ENCODE measurements at regions not wholly inside any gene's neighbourhood (a gene's known extent, or its start where the extent isn't known, plus 50 kb on each side); places are given as distances from the start of the nearest gene placed in this dataset.

DNA sequence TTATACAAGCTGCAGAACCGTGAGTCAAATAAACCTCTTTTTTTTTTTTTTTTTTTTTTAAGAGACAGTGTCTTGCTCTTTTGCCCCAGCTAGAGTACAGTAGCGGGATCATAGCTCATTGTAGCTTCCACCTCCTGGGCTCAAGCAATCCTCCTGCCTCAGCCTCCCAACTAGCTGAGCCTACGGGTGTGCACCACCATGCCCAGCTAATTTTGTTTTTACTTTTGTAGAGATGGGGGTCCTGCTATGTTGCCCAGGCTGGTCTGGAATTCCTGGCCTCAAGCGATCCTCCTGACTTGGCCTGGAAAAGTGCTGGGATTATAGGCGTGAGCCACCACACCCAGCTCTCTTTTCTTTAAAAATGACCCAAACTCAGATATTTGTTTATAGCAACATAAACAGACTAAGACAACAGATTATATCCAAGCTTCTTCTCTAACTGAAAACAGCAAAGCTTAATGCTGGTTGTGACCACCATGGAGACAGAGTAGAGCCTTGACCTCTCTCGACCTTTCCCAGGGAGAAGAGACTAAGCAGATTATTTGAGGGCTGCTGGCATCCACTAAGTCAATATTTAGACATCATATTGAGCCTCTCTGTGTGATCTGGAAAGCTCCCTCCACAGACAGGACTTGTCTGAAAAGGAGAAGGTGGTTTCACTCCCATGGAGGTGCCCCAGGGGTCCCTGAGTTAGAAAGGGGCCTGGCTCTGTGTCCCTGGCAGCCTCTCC is 150.0 kb downstream of the KCTD15 start:
- dilution Hi-C loops (cut with MboI; ENCODE audit: extremely low pct_ligation_motif_present, low sequenced_read_pairs) = no loop called here
- Histone ChIP-seq H3K9ac (ENCODE audit: control insufficient read depth, extremely low read depth, insufficient read depth, low read length) (no peak overlapping the region), H3K27ac (ENCODE audit: control insufficient read depth, insufficient read depth, low read length) (no peak overlapping the region), H3K79me2 (ENCODE audit: control insufficient read depth, insufficient read depth, low read length) (no peaks in the 10 kb centered on the region), H3K27me3 (ENCODE audit: control insufficient read depth, extremely low read depth, insufficient read depth, low read length) (no peaks in the 10 kb centered on the region), H3K4me1 (ENCODE audit: control insufficient read depth, extremely low read depth, insufficient read depth, low read length) (no peaks in the 10 kb centered on the region), H3K9me3 (ENCODE audit: control insufficient read depth, low read depth, low read length) (no peaks in the 10 kb centered on the region), H3K9me1 (ENCODE audit: control insufficient read depth, extremely low read depth, insufficient read depth, low read length) (no peaks in the 10 kb centered on the region), H3K4me2 (ENCODE audit: control insufficient read depth, extremely low read depth, insufficient read depth, low read depth, low read length) (no peak overlapping the region), H3K4me3 (ENCODE audit: control insufficient read depth in 2 of 3, extremely low read depth in 1 of 3, insufficient read depth in 2 of 3, low read depth in 1 of 3, low read length in 3 of 3) (no peak overlapping the region), H2AFZ (ENCODE audit: control insufficient read depth, low read length) (no peak overlapping the region), H4K20me1 (ENCODE audit: control insufficient read depth, extremely low read depth, insufficient read depth, low read length) (no peaks in the 10 kb centered on the region), H3K36me3 (ENCODE audit: control insufficient read depth in 2 of 2, extremely low read depth in 1 of 2, insufficient read depth in 2 of 2, low read length in 2 of 2) (no peaks in the 10 kb centered on the region)
- TF ChIP-seq EZH2 (IDR thresholded peaks at IDR 0.05; ENCODE audit: low read length) = no peak
- TF ChIP-seq, protein P1, sequence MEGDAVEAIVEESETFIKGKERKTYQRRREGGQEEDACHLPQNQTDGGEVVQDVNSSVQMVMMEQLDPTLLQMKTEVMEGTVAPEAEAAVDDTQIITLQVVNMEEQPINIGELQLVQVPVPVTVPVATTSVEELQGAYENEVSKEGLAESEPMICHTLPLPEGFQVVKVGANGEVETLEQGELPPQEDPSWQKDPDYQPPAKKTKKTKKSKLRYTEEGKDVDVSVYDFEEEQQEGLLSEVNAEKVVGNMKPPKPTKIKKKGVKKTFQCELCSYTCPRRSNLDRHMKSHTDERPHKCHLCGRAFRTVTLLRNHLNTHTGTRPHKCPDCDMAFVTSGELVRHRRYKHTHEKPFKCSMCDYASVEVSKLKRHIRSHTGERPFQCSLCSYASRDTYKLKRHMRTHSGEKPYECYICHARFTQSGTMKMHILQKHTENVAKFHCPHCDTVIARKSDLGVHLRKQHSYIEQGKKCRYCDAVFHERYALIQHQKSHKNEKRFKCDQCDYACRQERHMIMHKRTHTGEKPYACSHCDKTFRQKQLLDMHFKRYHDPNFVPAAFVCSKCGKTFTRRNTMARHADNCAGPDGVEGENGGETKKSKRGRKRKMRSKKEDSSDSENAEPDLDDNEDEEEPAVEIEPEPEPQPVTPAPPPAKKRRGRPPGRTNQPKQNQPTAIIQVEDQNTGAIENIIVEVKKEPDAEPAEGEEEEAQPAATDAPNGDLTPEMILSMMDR (optimal IDR thresholded peaks at IDR 0.05 in 1 of 3, IDR thresholded peaks at IDR 0.05 in 1 of 3, conservative IDR thresholded peaks at IDR 0.05 in 1 of 3; ENCODE audit: extremely low read depth in 1 of 3, insufficient read depth in 2 of 3, low read length in 3 of 3) = no peak
- DNase-seq (ENCODE audit: low read depth, low spot score) (no peak), FAIRE-seq (no peak)

DNA sequence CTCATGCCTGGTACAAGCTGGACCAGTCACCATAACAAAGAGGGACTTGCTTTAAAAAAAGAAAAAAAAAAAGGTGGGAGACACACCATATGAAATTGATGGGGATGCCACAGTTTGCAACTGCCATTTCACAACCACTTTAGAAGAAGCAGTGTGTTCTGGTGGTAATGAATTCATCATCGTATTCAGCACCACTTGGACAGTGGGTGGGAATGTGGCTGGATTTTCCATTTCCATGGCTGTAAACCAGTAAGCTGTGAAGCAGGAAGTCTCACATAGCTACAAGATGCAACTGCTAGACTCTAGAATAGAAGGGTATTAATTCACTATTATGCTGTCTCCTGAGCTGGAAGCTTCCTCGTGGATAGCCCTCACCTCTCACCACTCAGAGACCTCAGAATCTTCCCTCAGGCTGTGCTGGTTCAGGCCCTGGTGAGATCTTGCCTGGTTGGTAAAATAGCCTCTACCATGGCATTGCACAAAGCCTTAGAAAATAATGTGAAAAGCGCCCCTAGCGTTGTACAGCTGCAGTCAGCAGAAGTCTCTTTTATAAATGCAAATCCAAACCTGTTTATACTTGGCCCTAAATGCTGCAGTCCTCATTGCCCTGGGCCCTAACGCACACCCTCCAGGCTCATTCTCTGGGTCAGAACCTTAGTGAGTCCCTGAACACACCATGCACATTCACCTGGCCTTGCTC is 150.7 kb downstream of the KCTD15 start:
- Histone ChIP-seq H3K9me3 (ENCODE audit: control insufficient read depth, low read depth, low read length) (no peaks in the 10 kb centered on the region), H3K9me1 (ENCODE audit: control insufficient read depth, extremely low read depth, insufficient read depth, low read length) (no peaks in the 10 kb centered on the region), H3K9ac (ENCODE audit: control insufficient read depth, extremely low read depth, insufficient read depth, low read length) (no peak overlapping the region), H4K20me1 (ENCODE audit: control insufficient read depth, extremely low read depth, insufficient read depth, low read length) (no peaks in the 10 kb centered on the region), H3K27ac (ENCODE audit: control insufficient read depth, insufficient read depth, low read length) (no peak overlapping the region), H3K79me2 (ENCODE audit: control insufficient read depth, insufficient read depth, low read length) (no peaks in the 10 kb centered on the region), H3K4me3 (ENCODE audit: control insufficient read depth in 2 of 3, extremely low read depth in 1 of 3, insufficient read depth in 2 of 3, low read depth in 1 of 3, low read length in 3 of 3) (no peak overlapping the region), H3K27me3 (ENCODE audit: control insufficient read depth, extremely low read depth, insufficient read depth, low read length) (no peaks in the 10 kb centered on the region), H3K4me2 (ENCODE audit: control insufficient read depth, extremely low read depth, insufficient read depth, low read depth, low read length) (no peak overlapping the region), H3K4me1 (ENCODE audit: control insufficient read depth, extremely low read depth, insufficient read depth, low read length) (no peaks in the 10 kb centered on the region), H3K36me3 (ENCODE audit: control insufficient read depth in 2 of 2, extremely low read depth in 1 of 2, insufficient read depth in 2 of 2, low read length in 2 of 2) (no peaks in the 10 kb centered on the region), H2AFZ (ENCODE audit: control insufficient read depth, low read length) (no peak overlapping the region)
- dilution Hi-C loops (cut with MboI; ENCODE audit: extremely low pct_ligation_motif_present, low sequenced_read_pairs) = no loop called here
- TF ChIP-seq EZH2 (IDR thresholded peaks at IDR 0.05; ENCODE audit: low read length) = no peak
- TF ChIP-seq, protein P1 (optimal IDR thresholded peaks at IDR 0.05 in 1 of 3, IDR thresholded peaks at IDR 0.05 in 1 of 3, conservative IDR thresholded peaks at IDR 0.05 in 1 of 3; ENCODE audit: extremely low read depth in 1 of 3, insufficient read depth in 2 of 3, low read length in 3 of 3) = peak in 2 of 3 experiments; percentile 19 to 43
- DNase-seq (ENCODE audit: low read depth, low spot score) = no peak
- FAIRE-seq = no peak
